ENCODE measurements at regions not wholly inside any gene's neighbourhood (a gene's known extent, or its start where the extent isn't known, plus 50 kb on each side); places are given as distances from the start of the nearest gene placed in this dataset.
"Not testable (repeated sequence)": the region's sequence is repeated elsewhere in the genome, so short reads cannot be mapped to it uniquely, and the experiment has no call there.

DNA sequence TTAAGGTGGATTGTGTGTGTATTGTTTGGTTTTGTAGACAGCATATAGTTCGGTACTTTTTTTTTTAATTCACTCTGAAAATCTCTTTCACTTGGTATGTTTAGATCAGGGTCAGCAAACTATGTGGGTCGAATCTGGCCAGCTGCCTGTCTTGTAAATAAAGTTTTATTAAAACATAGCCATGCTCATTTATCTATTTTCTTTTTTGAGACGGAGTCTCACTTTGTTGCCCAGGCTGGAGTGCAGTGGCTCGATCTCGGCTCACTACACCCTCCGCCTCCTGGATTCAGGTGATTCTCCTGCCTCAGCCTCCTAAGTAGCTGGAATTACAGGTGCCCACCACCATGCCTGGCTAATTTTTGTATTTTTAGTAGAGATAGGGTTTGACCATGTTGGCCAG is 72.4 kb upstream of the EZR start:
- TF ChIP-seq POLR2A (IDR thresholded peaks at IDR 0.05; ENCODE audit: low read depth, low read length); CHD2 (IDR thresholded peaks at IDR 0.05; ENCODE audit: borderline replicate concordance, low read depth, low read length); BRCA1 (IDR thresholded peaks at IDR 0.05; ENCODE audit: low read depth, low read length); GABPA (IDR thresholded peaks at IDR 0.05; ENCODE audit: low read depth); CREB1 (IDR thresholded peaks at IDR 0.05; ENCODE audit: low read depth); JUNB (IDR thresholded peaks at IDR 0.05); MYC (IDR thresholded peaks at IDR 0.05; ENCODE audit: insufficient read depth, insufficient read length, insufficient replicate concordance, low read length, severe bottlenecking); SMAD1 (IDR thresholded peaks at IDR 0.05; ENCODE audit: low read depth, partially characterized antibody); ZNF274 (IDR thresholded peaks at IDR 0.05; ENCODE audit: insufficient read depth, insufficient read length); SIX5 (IDR thresholded peaks at IDR 0.05; ENCODE audit: low read depth, low read length, severe bottlenecking): not testable (repeated sequence)
- TF ChIP-seq, protein P1, sequence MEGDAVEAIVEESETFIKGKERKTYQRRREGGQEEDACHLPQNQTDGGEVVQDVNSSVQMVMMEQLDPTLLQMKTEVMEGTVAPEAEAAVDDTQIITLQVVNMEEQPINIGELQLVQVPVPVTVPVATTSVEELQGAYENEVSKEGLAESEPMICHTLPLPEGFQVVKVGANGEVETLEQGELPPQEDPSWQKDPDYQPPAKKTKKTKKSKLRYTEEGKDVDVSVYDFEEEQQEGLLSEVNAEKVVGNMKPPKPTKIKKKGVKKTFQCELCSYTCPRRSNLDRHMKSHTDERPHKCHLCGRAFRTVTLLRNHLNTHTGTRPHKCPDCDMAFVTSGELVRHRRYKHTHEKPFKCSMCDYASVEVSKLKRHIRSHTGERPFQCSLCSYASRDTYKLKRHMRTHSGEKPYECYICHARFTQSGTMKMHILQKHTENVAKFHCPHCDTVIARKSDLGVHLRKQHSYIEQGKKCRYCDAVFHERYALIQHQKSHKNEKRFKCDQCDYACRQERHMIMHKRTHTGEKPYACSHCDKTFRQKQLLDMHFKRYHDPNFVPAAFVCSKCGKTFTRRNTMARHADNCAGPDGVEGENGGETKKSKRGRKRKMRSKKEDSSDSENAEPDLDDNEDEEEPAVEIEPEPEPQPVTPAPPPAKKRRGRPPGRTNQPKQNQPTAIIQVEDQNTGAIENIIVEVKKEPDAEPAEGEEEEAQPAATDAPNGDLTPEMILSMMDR (IDR thresholded peaks at IDR 0.05 in 2 of 3, conservative IDR thresholded peaks at IDR 0.05 in 1 of 3; ENCODE audit: control insufficient read depth in 2 of 3, extremely low read depth in 1 of 3, insufficient read depth in 1 of 3, low read depth in 3 of 3, low read length in 3 of 3) = not testable (repeated sequence)
- TF ChIP-seq, protein P2, sequence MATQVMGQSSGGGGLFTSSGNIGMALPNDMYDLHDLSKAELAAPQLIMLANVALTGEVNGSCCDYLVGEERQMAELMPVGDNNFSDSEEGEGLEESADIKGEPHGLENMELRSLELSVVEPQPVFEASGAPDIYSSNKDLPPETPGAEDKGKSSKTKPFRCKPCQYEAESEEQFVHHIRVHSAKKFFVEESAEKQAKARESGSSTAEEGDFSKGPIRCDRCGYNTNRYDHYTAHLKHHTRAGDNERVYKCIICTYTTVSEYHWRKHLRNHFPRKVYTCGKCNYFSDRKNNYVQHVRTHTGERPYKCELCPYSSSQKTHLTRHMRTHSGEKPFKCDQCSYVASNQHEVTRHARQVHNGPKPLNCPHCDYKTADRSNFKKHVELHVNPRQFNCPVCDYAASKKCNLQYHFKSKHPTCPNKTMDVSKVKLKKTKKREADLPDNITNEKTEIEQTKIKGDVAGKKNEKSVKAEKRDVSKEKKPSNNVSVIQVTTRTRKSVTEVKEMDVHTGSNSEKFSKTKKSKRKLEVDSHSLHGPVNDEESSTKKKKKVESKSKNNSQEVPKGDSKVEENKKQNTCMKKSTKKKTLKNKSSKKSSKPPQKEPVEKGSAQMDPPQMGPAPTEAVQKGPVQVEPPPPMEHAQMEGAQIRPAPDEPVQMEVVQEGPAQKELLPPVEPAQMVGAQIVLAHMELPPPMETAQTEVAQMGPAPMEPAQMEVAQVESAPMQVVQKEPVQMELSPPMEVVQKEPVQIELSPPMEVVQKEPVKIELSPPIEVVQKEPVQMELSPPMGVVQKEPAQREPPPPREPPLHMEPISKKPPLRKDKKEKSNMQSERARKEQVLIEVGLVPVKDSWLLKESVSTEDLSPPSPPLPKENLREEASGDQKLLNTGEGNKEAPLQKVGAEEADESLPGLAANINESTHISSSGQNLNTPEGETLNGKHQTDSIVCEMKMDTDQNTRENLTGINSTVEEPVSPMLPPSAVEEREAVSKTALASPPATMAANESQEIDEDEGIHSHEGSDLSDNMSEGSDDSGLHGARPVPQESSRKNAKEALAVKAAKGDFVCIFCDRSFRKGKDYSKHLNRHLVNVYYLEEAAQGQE (IDR thresholded peaks at IDR 0.05; ENCODE audit: low read depth, low read length) = not testable (repeated sequence)
- TF ChIP-seq, protein P3, sequence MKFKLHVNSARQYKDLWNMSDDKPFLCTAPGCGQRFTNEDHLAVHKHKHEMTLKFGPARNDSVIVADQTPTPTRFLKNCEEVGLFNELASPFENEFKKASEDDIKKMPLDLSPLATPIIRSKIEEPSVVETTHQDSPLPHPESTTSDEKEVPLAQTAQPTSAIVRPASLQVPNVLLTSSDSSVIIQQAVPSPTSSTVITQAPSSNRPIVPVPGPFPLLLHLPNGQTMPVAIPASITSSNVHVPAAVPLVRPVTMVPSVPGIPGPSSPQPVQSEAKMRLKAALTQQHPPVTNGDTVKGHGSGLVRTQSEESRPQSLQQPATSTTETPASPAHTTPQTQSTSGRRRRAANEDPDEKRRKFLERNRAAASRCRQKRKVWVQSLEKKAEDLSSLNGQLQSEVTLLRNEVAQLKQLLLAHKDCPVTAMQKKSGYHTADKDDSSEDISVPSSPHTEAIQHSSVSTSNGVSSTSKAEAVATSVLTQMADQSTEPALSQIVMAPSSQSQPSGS (IDR thresholded peaks at IDR 0.05; ENCODE audit: low read length) = not testable (repeated sequence)
